ENCODE measurements at regions not wholly inside any gene's neighbourhood (a gene's known extent, or its start where the extent isn't known, plus 50 kb on each side); places are given as distances from the start of the nearest gene placed in this dataset.

DNA sequence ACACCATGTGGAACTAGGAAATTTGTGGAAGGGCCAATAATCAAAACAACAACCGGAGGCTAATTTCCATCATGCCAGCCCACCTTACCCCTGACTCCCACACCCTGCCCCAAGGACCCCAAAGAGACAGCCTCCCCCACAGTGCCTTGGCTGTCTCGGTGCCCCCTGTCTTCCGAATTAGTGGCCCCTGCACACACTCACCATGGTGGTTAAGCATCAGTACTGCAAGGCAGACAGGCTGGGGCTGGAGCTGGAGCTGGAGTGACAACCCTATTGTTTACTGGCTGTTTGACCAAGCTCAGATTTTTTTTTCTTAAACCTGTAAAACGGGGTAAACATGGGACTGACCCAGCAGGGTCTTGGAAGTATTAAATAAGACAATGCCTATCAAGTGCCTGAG lies 238.0 kb downstream of the TFAP2C start:
- Histone ChIP-seq H3K27me3 (peaks cover 0 to 5% of the 10 kb centered on the region in 2 donors), H3K4me1 (no peaks in the 10 kb centered on the region), H3K9me3 (no peaks in the 10 kb centered on the region), H3K4me3 (no peak overlapping the region), H3K27ac (no peak overlapping the region), H3K36me3 (no peaks in the 10 kb centered on the region)
- no peak for DNase-seq (ENCODE audit: low spot score in 2 of 2)
- intact Hi-C loops (cut with DNase I; ENCODE audit: low total_unique reads), result no loop called here
- TF ChIP-seq POLR2A (IDR thresholded peaks at IDR 0.05) (no peak), POLR2AphosphoS5 (IDR thresholded peaks at IDR 0.05) (no peak)
- TF ChIP-seq, protein P1, sequence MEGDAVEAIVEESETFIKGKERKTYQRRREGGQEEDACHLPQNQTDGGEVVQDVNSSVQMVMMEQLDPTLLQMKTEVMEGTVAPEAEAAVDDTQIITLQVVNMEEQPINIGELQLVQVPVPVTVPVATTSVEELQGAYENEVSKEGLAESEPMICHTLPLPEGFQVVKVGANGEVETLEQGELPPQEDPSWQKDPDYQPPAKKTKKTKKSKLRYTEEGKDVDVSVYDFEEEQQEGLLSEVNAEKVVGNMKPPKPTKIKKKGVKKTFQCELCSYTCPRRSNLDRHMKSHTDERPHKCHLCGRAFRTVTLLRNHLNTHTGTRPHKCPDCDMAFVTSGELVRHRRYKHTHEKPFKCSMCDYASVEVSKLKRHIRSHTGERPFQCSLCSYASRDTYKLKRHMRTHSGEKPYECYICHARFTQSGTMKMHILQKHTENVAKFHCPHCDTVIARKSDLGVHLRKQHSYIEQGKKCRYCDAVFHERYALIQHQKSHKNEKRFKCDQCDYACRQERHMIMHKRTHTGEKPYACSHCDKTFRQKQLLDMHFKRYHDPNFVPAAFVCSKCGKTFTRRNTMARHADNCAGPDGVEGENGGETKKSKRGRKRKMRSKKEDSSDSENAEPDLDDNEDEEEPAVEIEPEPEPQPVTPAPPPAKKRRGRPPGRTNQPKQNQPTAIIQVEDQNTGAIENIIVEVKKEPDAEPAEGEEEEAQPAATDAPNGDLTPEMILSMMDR (IDR thresholded peaks at IDR 0.05), result no peak

GRCh38 chr20:56868746-56869145 lies 239.6 kb downstream of the TFAP2C start:
- H3K9me3 ChIP-seq, result no peaks in the 10 kb centered on the region
- H3K36me3 ChIP-seq, result no peaks in the 10 kb centered on the region
- no peak for DNase-seq (ENCODE audit: low spot score in 2 of 2)
- H3K4me3 ChIP-seq, result no peak overlapping the region
- peaks cover 0 to 6% of the 10 kb centered on the region in 2 donors for H3K27me3 ChIP-seq
- H3K27ac ChIP-seq, result no peak overlapping the region
- no peaks in the 10 kb centered on the region for H3K4me1 ChIP-seq
- TF ChIP-seq, protein P1 (IDR thresholded peaks at IDR 0.05), result no peak
- TF ChIP-seq POLR2A (IDR thresholded peaks at IDR 0.05), result no peak
- TF ChIP-seq POLR2AphosphoS5 (IDR thresholded peaks at IDR 0.05), result no peak
- intact Hi-C loops (cut with DNase I; ENCODE audit: low total_unique reads), result no loop called here

GRCh38 chr20:56870271-56870670 lies 241.2 kb downstream of the TFAP2C start:
- DNase-seq (ENCODE audit: low spot score in 2 of 2), result no peak
- TF ChIP-seq POLR2AphosphoS5 (IDR thresholded peaks at IDR 0.05), result no peak
- no peak for TF ChIP-seq POLR2A (IDR thresholded peaks at IDR 0.05)
- TF ChIP-seq, protein P1 (IDR thresholded peaks at IDR 0.05), result no peak
- H3K36me3 ChIP-seq, result no peaks in the 10 kb centered on the region
- no peaks in the 10 kb centered on the region for H3K4me1 ChIP-seq
- no peaks in the 10 kb centered on the region for H3K9me3 ChIP-seq
- H3K27me3 ChIP-seq, result peaks cover 0 to 6% of the 10 kb centered on the region in 2 donors
- no peak overlapping the region for H3K4me3 ChIP-seq
- H3K27ac ChIP-seq, result no peak overlapping the region
- intact Hi-C loops (cut with DNase I; ENCODE audit: low total_unique reads), result no loop called here

DNA sequence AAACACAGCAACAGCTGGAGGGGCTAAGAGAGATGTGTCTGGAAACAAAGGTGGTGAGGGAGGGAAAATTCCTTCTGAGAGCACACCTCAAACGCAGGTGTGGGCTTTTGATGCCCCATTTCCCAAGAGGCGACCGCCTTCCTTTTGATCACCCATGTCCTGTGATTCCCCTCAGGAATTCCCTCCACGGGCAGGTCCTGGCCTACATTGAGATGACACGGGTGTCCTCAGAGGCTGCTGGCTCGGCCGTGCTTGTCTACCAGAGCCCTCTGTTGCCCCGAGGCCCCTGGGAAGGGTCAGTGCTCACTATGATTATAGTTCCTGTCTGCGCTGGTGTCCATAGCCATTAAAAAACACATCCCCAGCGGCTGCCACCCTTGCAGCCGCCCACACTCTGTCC lies 242.6 kb downstream of the TFAP2C start:
- Histone ChIP-seq H3K4me1 (no peaks in the 10 kb centered on the region), H3K36me3 (no peaks in the 10 kb centered on the region), H3K27me3 (peaks cover 0 to 6% of the 10 kb centered on the region in 2 donors), H3K9me3 (no peaks in the 10 kb centered on the region), H3K27ac (no peak overlapping the region), H3K4me3 (no peak overlapping the region)
- TF ChIP-seq POLR2A (IDR thresholded peaks at IDR 0.05) (no peak), POLR2AphosphoS5 (IDR thresholded peaks at IDR 0.05) (no peak)
- TF ChIP-seq, protein P1 (IDR thresholded peaks at IDR 0.05), result no peak
- no peak for DNase-seq (ENCODE audit: low spot score in 2 of 2)
- intact Hi-C loops (cut with DNase I; ENCODE audit: low total_unique reads), result no loop called here

DNA sequence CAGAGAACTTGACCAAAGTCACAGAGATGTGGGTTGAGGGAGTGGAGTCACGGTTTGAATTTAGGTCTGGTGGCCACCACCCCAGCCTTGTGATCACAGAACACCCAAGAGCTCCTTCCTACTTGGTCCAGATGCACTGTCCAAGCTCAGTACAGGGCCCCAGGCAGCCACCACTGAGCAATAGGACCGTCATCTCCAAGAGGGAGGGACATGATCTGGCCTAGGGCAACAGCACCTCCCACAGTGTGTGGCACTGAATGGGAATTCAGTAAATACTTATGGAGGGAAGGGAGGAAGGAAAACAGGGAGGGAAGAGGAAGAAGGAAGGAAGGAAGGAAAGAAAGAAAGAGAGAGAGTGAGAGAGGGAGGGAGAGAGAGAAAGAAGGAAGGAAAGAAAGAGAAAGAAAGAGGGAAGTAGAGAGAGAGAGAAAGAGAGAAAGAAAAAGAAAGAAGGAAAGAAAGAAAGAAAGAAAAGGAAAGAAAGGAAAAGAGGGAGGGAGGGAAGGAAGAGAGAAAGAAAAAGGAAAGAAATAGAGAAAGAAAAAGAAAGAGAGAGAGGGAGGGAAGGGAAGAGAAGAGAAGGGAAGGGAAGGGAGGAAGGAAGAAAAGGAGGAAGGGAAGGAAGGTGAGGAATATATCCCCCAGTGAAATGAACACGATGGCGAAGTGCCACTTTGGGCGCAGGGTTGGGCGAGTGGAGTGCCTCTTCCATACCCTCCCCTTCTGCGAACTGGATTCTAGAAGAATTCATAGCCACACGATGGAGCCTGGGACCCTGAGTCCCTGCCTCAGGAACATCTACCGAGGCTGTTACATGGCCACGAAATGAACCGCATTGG lies 243.7 kb downstream of the TFAP2C start:
- Histone ChIP-seq H3K9me3 (no peaks in the 10 kb centered on the region), H3K4me3 (no peak overlapping the region), H3K36me3 (no peaks in the 10 kb centered on the region), H3K27me3 (peaks cover 0 to 6% of the 10 kb centered on the region in 2 donors), H3K4me1 (no peaks in the 10 kb centered on the region), H3K27ac (no peak overlapping the region)
- DNase-seq (ENCODE audit: low spot score in 2 of 2), result no peak
- TF ChIP-seq POLR2AphosphoS5 (IDR thresholded peaks at IDR 0.05) (no peak), POLR2A (IDR thresholded peaks at IDR 0.05) (no peak)
- TF ChIP-seq, protein P1 (IDR thresholded peaks at IDR 0.05), result no peak
- intact Hi-C loops (cut with DNase I; ENCODE audit: low total_unique reads), result no loop called here
